Vagina (tissue), 2 donors: ENCODE measurements at regions not wholly inside any gene's neighbourhood (a gene's known extent, or its start where the extent isn't known, plus 50 kb on each side); places are given as distances from the start of the nearest gene placed in this dataset.

ENCODE experiments used
- CTCF ChIP-seq, 3 experiments: fragments of 450-650 bp in 2 of 3; fragments of 200-600 bp in 1 of 3; sonication (generic) in 1 of 3; IDR thresholded peaks; one replicate each; pipeline ENCODE4 v1.5.1; 2017 to 2019; ENCODE audit warnings: antibody characterized with exemption in 3 of 3, mild to moderate bottlenecking in 2 of 3, moderate library complexity in 2 of 3
- POLR2A ChIP-seq, 2 donors: fragments of 450-650 bp; IDR thresholded peaks; one replicate each; pipeline ENCODE4 v1.6.1; 2017; ENCODE audit warnings: antibody characterized with exemption in 2 of 2, mild to moderate bottlenecking in 2 of 2, moderate library complexity in 2 of 2
- POLR2AphosphoS5 ChIP-seq, 2 donors: sonication (generic); formaldehyde crosslinking; IDR thresholded peaks; one replicate each; pipeline ENCODE4 v1.9.0; 2017; ENCODE audit warnings: antibody characterized with exemption in 2 of 2, mild to moderate bottlenecking in 2 of 2, low read depth in 1 of 2; ENCODE audit not compliant: insufficient read depth in 1 of 2

- TF ChIP-seq CTCF (IDR thresholded peaks at IDR 0.05) (no peak), POLR2A (IDR thresholded peaks at IDR 0.05) (no peak), POLR2AphosphoS5 (IDR thresholded peaks at IDR 0.05; ENCODE audit: insufficient read depth in 1 of 2, low read depth in 1 of 2) (no peak)
Measured at GRCh38 chr12:18151036-18151435, 61.0 kb upstream of the RERGL start.
